LNCaP clone FGC (cell line): ENCODE measurements at regions not wholly inside any gene's neighbourhood (a gene's known extent, or its start where the extent isn't known, plus 50 kb on each side); places are given as distances from the start of the nearest gene placed in this dataset.
"Not testable (repeated sequence)": the region's sequence is repeated elsewhere in the genome, so short reads cannot be mapped to it uniquely, and the experiment has no call there.

Experiments
- DNase-seq: peaks from one replicate; pipeline ENCODE4 v3.0.0-alpha.2; 2011; ENCODE audit warnings: low read depth
- H3K4me3 ChIP-seq: 2 replicates; pipeline ENCODE4 v1.5.1; 2011; ENCODE audit warnings: mild to moderate bottlenecking, low read depth, low read length, control low read depth
- CTCF ChIP-seq: IDR thresholded peaks from 2 replicates; pipeline ENCODE4 v1.5.1; 2012; ENCODE audit warnings: mild to moderate bottlenecking; ENCODE audit not compliant: control insufficient read depth, insufficient read depth; ENCODE audit errors: extremely low read depth

- no peak for DNase-seq
- H3K4me3 ChIP-seq = no peak overlapping the region
- no peak for TF ChIP-seq CTCF
Measured at GRCh38 chr5:148751025-148751424, 75.4 kb upstream of the ADRB2 start.

GRCh38 chr5:148752375-148752774 lies 74.0 kb upstream of the ADRB2 start:
- DNase-seq, H3K4me3 ChIP-seq: not testable (repeated sequence)

- TF ChIP-seq CTCF = no peak
- no peak overlapping the region for H3K4me3 ChIP-seq
- DNase-seq = no peak
Measured at GRCh38 chr5:148759101-148759500, 67.3 kb upstream of the ADRB2 start.

- no peak for DNase-seq
- no peak for TF ChIP-seq CTCF
- no peak overlapping the region for H3K4me3 ChIP-seq
Measured at GRCh38 chr5:148760945-148761638, 65.3 kb upstream of the ADRB2 start.

- TF ChIP-seq CTCF = no peak
- no peak overlapping the region for H3K4me3 ChIP-seq
- DNase-seq = no peak
Measured at GRCh38 chr5:148763996-148764395, 62.4 kb upstream of the ADRB2 start.

GRCh38 chr5:148765061-148765460 lies 61.4 kb upstream of the ADRB2 start:
- no peak for TF ChIP-seq CTCF
- DNase-seq = no peak
- H3K4me3 ChIP-seq = no peak overlapping the region

GRCh38 chr5:148768806-148769415 lies 57.5 kb upstream of the ADRB2 start:
- no peak for DNase-seq
- H3K4me3 ChIP-seq = no peak overlapping the region
- TF ChIP-seq CTCF = no peak
